ENCODE measurements at regions not wholly inside any gene's neighbourhood (a gene's known extent, or its start where the extent isn't known, plus 50 kb on each side); places are given as distances from the start of the nearest gene placed in this dataset.

DNA sequence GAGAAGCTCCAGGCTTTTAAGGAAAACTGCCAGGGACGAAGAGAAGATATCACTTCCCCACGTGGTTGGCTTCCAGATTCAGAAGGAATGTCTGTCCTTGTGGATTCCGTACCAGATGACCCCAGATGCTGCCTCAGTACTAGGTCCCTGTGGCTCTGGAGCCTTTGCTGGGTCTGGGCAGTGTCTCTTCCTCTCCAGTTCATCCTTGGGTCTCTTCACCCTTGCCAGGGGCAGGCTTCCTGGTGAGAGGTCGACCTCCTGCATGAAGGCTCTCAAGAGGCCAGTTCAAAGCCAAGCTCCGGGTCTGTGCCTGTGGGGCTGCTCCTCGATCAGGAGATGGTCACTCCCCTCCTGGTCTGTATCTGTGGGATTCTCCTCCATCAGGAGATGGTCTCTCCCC is 74.7 kb upstream of the B3GAT1 start:
- TF ChIP-seq, protein P1, sequence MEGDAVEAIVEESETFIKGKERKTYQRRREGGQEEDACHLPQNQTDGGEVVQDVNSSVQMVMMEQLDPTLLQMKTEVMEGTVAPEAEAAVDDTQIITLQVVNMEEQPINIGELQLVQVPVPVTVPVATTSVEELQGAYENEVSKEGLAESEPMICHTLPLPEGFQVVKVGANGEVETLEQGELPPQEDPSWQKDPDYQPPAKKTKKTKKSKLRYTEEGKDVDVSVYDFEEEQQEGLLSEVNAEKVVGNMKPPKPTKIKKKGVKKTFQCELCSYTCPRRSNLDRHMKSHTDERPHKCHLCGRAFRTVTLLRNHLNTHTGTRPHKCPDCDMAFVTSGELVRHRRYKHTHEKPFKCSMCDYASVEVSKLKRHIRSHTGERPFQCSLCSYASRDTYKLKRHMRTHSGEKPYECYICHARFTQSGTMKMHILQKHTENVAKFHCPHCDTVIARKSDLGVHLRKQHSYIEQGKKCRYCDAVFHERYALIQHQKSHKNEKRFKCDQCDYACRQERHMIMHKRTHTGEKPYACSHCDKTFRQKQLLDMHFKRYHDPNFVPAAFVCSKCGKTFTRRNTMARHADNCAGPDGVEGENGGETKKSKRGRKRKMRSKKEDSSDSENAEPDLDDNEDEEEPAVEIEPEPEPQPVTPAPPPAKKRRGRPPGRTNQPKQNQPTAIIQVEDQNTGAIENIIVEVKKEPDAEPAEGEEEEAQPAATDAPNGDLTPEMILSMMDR (IDR thresholded peaks at IDR 0.05): no peak
- TF ChIP-seq EZH2 (IDR thresholded peaks at IDR 0.05) (no peak), EZH2phosphoT487 (IDR thresholded peaks at IDR 0.05) (no peak)
